Activated naive CD4-positive, alpha-beta T cell treated with anti-CD3 and anti-CD28 coated beads, Interleukin-2, amount 10 ng/mL, durations not matched to agents 7 days and 5 days (primary cell): ENCODE measurements at regions not wholly inside any gene's neighbourhood (a gene's known extent, or its start where the extent isn't known, plus 50 kb on each side); places are given as distances from the start of the nearest gene placed in this dataset.
"Not testable (repeated sequence)": the region's sequence is repeated elsewhere in the genome, so short reads cannot be mapped to it uniquely, and the experiment has no call there.

ENCODE experiments used
- CTCF ChIA-PET: fragments of 350-600 bp; sonication (Branson Sonifier 250); formaldehyde crosslinking; loops from one replicate; lab custom pipeline; 2021; ENCODE audit warnings: antibody characterized with exemption; lab: Charles Lee
- DNase-seq: peaks from one replicate; pipeline ENCODE4 v3.0.0-alpha.2; 2020
- H3K27ac Mint-ChIP-seq: one replicate; pipeline ENCODE4 v1.8.0; 2021; ENCODE audit warnings: mild to moderate bottlenecking, moderate library complexity, mixed read lengths
- H3K27me3 Mint-ChIP-seq: one replicate; pipeline ENCODE4 v1.8.0; 2021; ENCODE audit warnings: mild to moderate bottlenecking, mixed read lengths
- H3K36me3 Mint-ChIP-seq: one replicate; pipeline ENCODE4 v1.8.0; 2021; ENCODE audit warnings: mixed read lengths
- H3K4me1 Mint-ChIP-seq: one replicate; pipeline ENCODE4 v1.8.0; 2021; ENCODE audit warnings: mixed read lengths
- H3K4me3 Mint-ChIP-seq: one replicate; pipeline ENCODE4 v1.8.0; 2021; ENCODE audit warnings: mild to moderate bottlenecking, moderate library complexity, mixed read lengths
- H3K9me3 Mint-ChIP-seq: one replicate; pipeline ENCODE4 v1.8.0; 2021; ENCODE audit warnings: mixed read lengths

GRCh38 chr6:94245395-94245794 is 826.0 kb upstream of the EPHA7 start:
- Mint-ChIP-seq H3K9me3 (peaks cover 6% of the 10 kb centered on the region), H3K36me3 (no peaks in the 10 kb centered on the region), H3K27me3 (no peaks in the 10 kb centered on the region), H3K4me3 (no peak overlapping the region), H3K27ac (no peak overlapping the region), H3K4me1 (no peaks in the 10 kb centered on the region)
- CTCF ChIA-PET: no interaction called here
- DNase-seq: no peak

GRCh38 chr6:94238868-94239267 is 819.5 kb upstream of the EPHA7 start:
- CTCF ChIA-PET: no interaction called here
- Mint-ChIP-seq H3K4me1 (no peaks in the 10 kb centered on the region), H3K36me3 (no peaks in the 10 kb centered on the region)

DNA sequence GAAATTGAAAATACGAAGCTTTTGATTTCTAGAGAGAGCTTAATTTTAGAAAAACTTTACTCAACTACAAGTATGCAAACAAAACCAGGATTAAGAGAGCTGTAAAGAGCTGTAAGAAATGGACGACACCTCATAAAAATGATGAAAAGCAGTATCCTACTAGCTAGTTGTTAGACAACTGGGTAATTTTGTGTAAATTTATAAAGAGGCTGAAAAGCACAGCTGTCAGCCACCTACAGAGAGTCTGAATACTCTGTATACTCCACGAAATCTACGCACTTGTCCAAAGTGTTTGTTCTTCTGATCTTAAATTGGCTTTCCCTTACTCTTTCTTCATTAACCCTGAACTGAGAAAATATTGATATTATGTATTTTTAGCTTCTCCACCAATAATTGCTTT is 808.4 kb upstream of the EPHA7 start:
- no peak for DNase-seq
- CTCF ChIA-PET: no interaction called here
- H3K9me3 Mint-ChIP-seq: no peaks in the 10 kb centered on the region
- H3K4me1 Mint-ChIP-seq: no peaks in the 10 kb centered on the region
- no peak overlapping the region for H3K27ac Mint-ChIP-seq
- H3K27me3 Mint-ChIP-seq: no peaks in the 10 kb centered on the region
- H3K36me3 Mint-ChIP-seq: no peaks in the 10 kb centered on the region
- H3K4me3 Mint-ChIP-seq: no peak overlapping the region

More at GRCh38 chr6:94238868-94239267, 819.5 kb upstream of the EPHA7 start:
- H3K4me3 Mint-ChIP-seq: no peak overlapping the region
- no peaks in the 10 kb centered on the region for H3K27me3 Mint-ChIP-seq
- H3K27ac Mint-ChIP-seq: no peak overlapping the region
- DNase-seq: no peak
- peaks cover 12% of the 10 kb centered on the region for H3K9me3 Mint-ChIP-seq

DNA sequence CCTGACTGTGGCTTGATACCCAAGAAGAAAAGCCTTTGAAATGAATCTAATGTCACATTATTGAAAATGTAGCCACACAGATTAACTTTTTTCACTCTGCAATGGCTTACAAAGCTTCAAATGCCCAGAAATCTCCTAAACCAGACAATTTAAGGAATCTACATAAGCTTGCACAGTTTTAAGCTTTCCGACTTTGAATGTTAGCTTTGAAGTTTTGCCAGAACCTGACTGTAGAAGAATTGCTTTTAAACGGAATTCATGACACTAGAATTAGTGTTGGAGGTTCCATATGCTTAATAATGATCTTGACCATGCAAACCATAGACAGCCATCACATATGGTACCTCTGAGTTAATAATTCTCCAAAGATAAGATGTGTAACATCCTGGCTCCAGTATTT is 798.5 kb upstream of the EPHA7 start:
- Mint-ChIP-seq H3K4me1 (no peaks in the 10 kb centered on the region), H3K9me3 (no peaks in the 10 kb centered on the region), H3K27ac (no peak overlapping the region), H3K36me3 (no peaks in the 10 kb centered on the region), H3K27me3 (no peaks in the 10 kb centered on the region), H3K4me3 (no peak overlapping the region)
- CTCF ChIA-PET: no interaction called here
- DNase-seq: no peak

DNA sequence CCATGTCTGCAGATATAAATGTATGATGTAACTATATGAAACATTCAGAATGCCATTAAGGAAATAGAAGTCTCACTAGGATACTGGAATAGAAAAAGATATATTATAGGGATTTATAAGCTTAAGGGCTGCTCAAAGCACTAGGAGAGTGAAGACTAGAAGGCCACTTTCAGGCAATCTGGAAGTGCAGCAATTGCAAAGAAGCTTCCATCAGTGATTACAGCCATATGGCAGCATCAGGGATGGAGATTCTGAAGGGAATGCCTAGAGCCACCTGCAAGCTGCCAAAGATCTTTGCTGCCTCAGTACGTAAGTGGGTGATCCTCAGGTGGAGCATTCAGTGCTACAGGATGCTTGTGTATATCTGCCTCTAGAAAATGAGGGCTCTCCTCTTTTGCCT is 796.2 kb upstream of the EPHA7 start:
- Mint-ChIP-seq H3K36me3 (no peaks in the 10 kb centered on the region), H3K27me3 (no peaks in the 10 kb centered on the region), H3K4me3 (no peak overlapping the region), H3K4me1 (no peaks in the 10 kb centered on the region), H3K27ac (no peak overlapping the region), H3K9me3 (no peaks in the 10 kb centered on the region)
- DNase-seq: no peak
- CTCF ChIA-PET: no interaction called here

- Mint-ChIP-seq H3K27me3 (no peaks in the 10 kb centered on the region), H3K4me3 (no peak overlapping the region), H3K27ac (no peak overlapping the region), H3K36me3 (no peaks in the 10 kb centered on the region), H3K9me3 (no peaks in the 10 kb centered on the region), H3K4me1 (no peaks in the 10 kb centered on the region)
- CTCF ChIA-PET: no interaction called here
- no peak for DNase-seq
These were observed 793.9 kb upstream of the EPHA7 start for GRCh38 chr6:94213226-94213625.

- H3K27me3 Mint-ChIP-seq: no peaks in the 10 kb centered on the region
- CTCF ChIA-PET: no interaction called here
- H3K4me3 Mint-ChIP-seq: no peak overlapping the region
- no peak overlapping the region for H3K27ac Mint-ChIP-seq
- no peaks in the 10 kb centered on the region for H3K4me1 Mint-ChIP-seq
- peaks cover 2% of the 10 kb centered on the region for H3K9me3 Mint-ChIP-seq
- DNase-seq: no peak
- H3K36me3 Mint-ChIP-seq: no peaks in the 10 kb centered on the region
These were observed 777.5 kb upstream of the EPHA7 start for GRCh38 chr6:94196891-94197290.

GRCh38 chr6:94190030-94190429 is 770.7 kb upstream of the EPHA7 start:
- no peak for DNase-seq
- Mint-ChIP-seq H3K27ac (no peak overlapping the region), H3K27me3 (no peaks in the 10 kb centered on the region), H3K36me3 (no peaks in the 10 kb centered on the region), H3K4me3 (no peak overlapping the region), H3K4me1 (no peaks in the 10 kb centered on the region), H3K9me3 (peaks cover 1% of the 10 kb centered on the region)
- CTCF ChIA-PET: no interaction called here

- no peaks in the 10 kb centered on the region for H3K36me3 Mint-ChIP-seq
- CTCF ChIA-PET: no interaction called here
These were observed 765.5 kb upstream of the EPHA7 start for GRCh38 chr6:94184666-94185464.

DNA sequence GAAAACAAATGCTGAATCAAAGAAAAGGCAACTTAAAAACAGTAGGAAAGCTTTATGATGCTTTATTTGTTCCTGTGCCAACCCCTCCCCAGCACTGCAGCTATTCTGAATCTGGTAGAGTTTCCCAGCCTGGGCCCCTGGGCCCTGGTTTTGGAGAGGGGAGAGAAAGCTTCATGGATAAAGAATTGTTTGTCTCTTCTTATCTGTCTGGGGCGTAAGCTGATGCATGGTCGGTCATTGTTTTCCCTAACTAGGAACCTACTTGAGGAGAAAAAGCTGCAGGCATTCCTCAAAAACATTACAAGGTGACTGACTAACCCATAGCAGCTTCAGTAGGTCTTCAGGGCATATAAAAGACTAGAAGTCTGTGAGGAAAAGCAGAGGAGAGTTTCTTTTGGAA is 758.1 kb upstream of the EPHA7 start:
- Mint-ChIP-seq H3K4me3 (no peak overlapping the region), H3K27ac (no peak overlapping the region), H3K27me3 (no peaks in the 10 kb centered on the region), H3K9me3 (peaks cover 3% of the 10 kb centered on the region), H3K4me1 (no peaks in the 10 kb centered on the region), H3K36me3 (no peaks in the 10 kb centered on the region)
- CTCF ChIA-PET: no interaction called here
- DNase-seq: no peak

More at GRCh38 chr6:94184666-94185464, 765.5 kb upstream of the EPHA7 start:
- H3K9me3 Mint-ChIP-seq: peaks cover 10% of the 10 kb centered on the region
- no peak overlapping the region for H3K27ac Mint-ChIP-seq
- H3K27me3 Mint-ChIP-seq: no peaks in the 10 kb centered on the region
- H3K4me1 Mint-ChIP-seq: no peaks in the 10 kb centered on the region
- DNase-seq: no peak
- no peak overlapping the region for H3K4me3 Mint-ChIP-seq

- Mint-ChIP-seq H3K27me3 (no peaks in the 10 kb centered on the region), H3K4me1 (no peaks in the 10 kb centered on the region), H3K27ac (no peak overlapping the region), H3K36me3 (no peaks in the 10 kb centered on the region), H3K4me3 (no peak overlapping the region), H3K9me3 (peaks cover 15% of the 10 kb centered on the region)
- CTCF ChIA-PET: no interaction called here
- DNase-seq: no peak
These were observed 756.1 kb upstream of the EPHA7 start for GRCh38 chr6:94175465-94175864.

DNA sequence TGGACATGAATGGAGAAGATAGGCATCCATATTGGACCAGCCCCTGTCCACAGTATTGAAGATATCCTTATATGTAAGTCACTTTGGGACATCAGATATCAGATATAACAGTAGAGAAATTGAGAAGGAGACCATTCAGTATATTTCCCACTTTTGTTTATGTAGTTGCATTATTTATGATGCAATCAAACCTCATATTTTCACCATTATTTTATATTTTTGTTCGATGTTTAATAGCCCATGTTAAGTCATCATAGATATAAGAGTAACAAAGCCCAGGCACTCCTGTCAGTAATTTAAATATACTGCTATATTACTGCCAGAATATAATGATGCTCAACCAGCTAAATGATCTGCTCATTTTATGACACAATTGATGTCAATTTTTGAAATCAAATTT is 744.5 kb upstream of the EPHA7 start:
- no peak overlapping the region for H3K4me3 Mint-ChIP-seq
- CTCF ChIA-PET: no interaction called here
- H3K36me3 Mint-ChIP-seq: no peaks in the 10 kb centered on the region
- no peaks in the 10 kb centered on the region for H3K27me3 Mint-ChIP-seq
- no peak overlapping the region for H3K27ac Mint-ChIP-seq
- no peak for DNase-seq
- no peaks in the 10 kb centered on the region for H3K4me1 Mint-ChIP-seq
- H3K9me3 Mint-ChIP-seq: peaks cover 7% of the 10 kb centered on the region

DNA sequence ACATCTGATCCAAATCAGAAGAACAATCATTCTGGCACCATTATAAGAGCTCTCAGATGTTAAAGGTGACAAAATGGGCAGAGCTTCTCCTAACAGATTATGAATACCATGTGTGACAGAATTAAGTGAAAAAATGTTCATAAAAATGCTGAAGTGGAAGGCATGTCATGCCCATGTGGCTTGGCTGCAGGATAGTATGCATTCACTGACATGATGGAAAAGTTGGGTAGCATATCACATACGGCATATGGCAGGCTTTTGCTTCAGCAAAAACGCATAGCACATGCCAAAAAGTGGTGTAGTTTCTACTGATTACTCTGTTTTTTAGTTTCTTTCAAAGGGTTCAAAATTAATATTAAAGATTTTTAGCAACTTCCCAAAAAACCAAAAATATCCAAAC is 731.5 kb upstream of the EPHA7 start:
- no peak overlapping the region for H3K27ac Mint-ChIP-seq
- no peak overlapping the region for H3K4me3 Mint-ChIP-seq
- no peak for DNase-seq
- peaks cover 5% of the 10 kb centered on the region for H3K9me3 Mint-ChIP-seq
- CTCF ChIA-PET: no interaction called here
- H3K36me3 Mint-ChIP-seq: no peaks in the 10 kb centered on the region
- no peaks in the 10 kb centered on the region for H3K4me1 Mint-ChIP-seq
- H3K27me3 Mint-ChIP-seq: no peaks in the 10 kb centered on the region

DNA sequence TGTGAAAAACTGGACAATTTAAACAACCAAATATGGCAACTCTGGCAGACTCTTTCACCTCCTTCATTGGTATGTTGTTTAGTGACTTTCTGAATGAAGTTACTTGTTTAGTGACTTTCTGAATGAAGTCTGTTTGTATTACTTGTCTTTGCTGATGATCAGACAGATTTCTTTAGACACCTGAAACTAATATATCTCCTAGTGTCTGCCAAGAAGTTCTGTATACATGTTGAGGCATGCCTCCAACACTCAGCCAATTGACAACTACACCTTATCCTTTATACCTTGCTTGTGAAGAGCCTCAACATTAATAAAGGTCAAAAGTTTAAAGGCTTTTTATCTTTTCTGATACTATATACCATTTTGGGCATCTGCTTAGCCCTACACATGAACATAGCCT is 725.4 kb upstream of the EPHA7 start:
- CTCF ChIA-PET: no interaction called here
- Mint-ChIP-seq H3K9me3 (no peaks in the 10 kb centered on the region), H3K4me3 (no peak overlapping the region)

GRCh38 chr6:94137178-94137577 is 717.8 kb upstream of the EPHA7 start:
- DNase-seq, H3K36me3 Mint-ChIP-seq, H3K27ac Mint-ChIP-seq, H3K9me3 Mint-ChIP-seq, CTCF ChIA-PET, H3K27me3 Mint-ChIP-seq, H3K4me3 Mint-ChIP-seq, H3K4me1 Mint-ChIP-seq: not testable (repeated sequence)

More for the DNA sequence above, 725.4 kb upstream of the EPHA7 start:
- H3K27ac Mint-ChIP-seq: no peak overlapping the region
- H3K27me3 Mint-ChIP-seq: no peaks in the 10 kb centered on the region
- H3K36me3 Mint-ChIP-seq: no peaks in the 10 kb centered on the region
- no peaks in the 10 kb centered on the region for H3K4me1 Mint-ChIP-seq
- no peak for DNase-seq
